ENCODE measurements at regions not wholly inside any gene's neighbourhood (a gene's known extent, or its start where the extent isn't known, plus 50 kb on each side); places are given as distances from the start of the nearest gene placed in this dataset.
"Not testable (repeated sequence)": the region's sequence is repeated elsewhere in the genome, so short reads cannot be mapped to it uniquely, and the experiment has no call there.

DNA sequence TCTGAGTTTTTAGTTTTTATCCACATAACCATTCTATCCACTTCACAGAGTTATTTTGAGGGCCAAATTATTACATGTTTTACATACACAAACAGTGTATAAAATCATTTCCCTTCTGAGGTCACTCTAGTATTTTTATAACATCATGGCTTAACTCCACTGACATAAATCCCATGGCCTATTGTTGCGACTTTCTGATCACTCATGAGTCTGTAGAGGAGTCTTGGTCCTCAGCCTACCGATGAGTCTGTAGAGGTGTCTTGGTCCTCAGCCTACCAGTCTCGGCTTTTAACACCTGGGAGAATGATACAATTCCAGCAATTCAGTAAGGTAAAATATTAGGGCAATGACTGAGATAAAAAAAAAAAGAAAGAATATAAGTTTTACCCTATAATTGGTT, 483.7 kb downstream of the USP25 start:
- no peaks in the 10 kb centered on the region for H3K36me3 ChIP-seq
- H3K27me3 ChIP-seq, result no peaks in the 10 kb centered on the region
- H3K9me3 ChIP-seq, result no peaks in the 10 kb centered on the region
- H3K27ac ChIP-seq, result no peak overlapping the region
- TF ChIP-seq, protein P1, sequence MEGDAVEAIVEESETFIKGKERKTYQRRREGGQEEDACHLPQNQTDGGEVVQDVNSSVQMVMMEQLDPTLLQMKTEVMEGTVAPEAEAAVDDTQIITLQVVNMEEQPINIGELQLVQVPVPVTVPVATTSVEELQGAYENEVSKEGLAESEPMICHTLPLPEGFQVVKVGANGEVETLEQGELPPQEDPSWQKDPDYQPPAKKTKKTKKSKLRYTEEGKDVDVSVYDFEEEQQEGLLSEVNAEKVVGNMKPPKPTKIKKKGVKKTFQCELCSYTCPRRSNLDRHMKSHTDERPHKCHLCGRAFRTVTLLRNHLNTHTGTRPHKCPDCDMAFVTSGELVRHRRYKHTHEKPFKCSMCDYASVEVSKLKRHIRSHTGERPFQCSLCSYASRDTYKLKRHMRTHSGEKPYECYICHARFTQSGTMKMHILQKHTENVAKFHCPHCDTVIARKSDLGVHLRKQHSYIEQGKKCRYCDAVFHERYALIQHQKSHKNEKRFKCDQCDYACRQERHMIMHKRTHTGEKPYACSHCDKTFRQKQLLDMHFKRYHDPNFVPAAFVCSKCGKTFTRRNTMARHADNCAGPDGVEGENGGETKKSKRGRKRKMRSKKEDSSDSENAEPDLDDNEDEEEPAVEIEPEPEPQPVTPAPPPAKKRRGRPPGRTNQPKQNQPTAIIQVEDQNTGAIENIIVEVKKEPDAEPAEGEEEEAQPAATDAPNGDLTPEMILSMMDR (IDR thresholded peaks at IDR 0.05), result no peak
- TF ChIP-seq POLR2A (IDR thresholded peaks at IDR 0.05), result no peak
- no peak overlapping the region for H3K4me3 ChIP-seq (replicated peaks in 1 of 3)
- 95 to 97% methylated on average over 3 of the region's 3 CpGs for WGBS, 2 donors
- H3K4me1 ChIP-seq, result peaks cover 23 to 36% of the 10 kb centered on the region in 2 donors
- intact Hi-C loops (cut with DNase I), result no loop called here
- DNase-seq, result no peak

DNA sequence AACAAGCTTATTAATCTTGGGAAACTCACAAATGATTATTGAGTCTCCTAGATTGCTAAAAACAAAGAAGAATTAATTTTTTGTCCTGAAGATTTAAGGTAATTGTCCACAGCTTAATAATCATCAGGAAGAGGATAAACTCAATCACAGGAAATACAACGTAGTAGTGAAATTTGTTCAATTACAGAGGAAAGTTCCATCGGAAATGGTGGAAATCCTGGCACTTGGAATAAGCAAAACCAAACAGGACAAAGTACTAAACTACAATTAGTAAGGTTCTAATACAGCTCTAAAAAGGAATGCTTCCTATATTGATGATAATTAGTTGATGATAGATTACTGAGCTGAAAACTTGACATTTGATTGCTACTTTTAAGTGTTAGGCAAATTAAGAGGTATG, 485.4 kb downstream of the USP25 start:
- H3K4me3 ChIP-seq (replicated peaks in 1 of 3), result no peak overlapping the region
- H3K27ac ChIP-seq, result peak overlapping the region in 1 of 3 donors; percentile 22
- TF ChIP-seq, protein P1 (IDR thresholded peaks at IDR 0.05), result no peak
- TF ChIP-seq POLR2A (IDR thresholded peaks at IDR 0.05), result no peak
- H3K36me3 ChIP-seq, result no peaks in the 10 kb centered on the region
- H3K27me3 ChIP-seq, result no peaks in the 10 kb centered on the region
- 82 to 84% methylated on average over 2 of the region's 2 CpGs for WGBS, 2 donors
- DNase-seq, result no peak
- intact Hi-C loops (cut with DNase I), result no loop called here
- H3K4me1 ChIP-seq, result peaks cover 23 to 36% of the 10 kb centered on the region in 2 donors
- no peaks in the 10 kb centered on the region for H3K9me3 ChIP-seq

DNA sequence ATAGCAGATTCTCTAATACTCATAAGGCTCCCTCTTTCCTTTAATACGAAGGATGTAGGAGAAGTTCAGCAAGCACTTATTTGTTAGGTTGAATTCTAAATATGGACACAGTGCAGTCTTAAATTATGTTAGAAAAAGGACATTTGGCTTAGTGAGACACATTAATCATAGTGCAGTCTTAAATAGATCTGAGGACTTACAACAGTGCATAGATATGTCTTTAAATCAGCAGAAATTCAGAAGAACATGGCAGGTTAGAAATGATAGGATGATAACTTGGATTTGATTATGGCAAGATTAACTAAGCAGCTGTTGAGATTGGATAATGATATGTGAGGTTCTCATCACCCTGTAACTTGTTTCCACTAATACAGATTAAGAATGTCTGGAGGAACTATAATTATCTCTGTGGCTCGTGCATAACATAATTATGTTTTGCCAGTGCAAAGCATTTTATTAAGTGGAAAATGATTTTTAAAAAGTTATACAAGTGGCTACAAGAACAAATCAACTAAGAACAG, 485.9 kb downstream of the USP25 start:
- TF ChIP-seq POLR2A (IDR thresholded peaks at IDR 0.05), result no peak
- TF ChIP-seq, protein P1 (IDR thresholded peaks at IDR 0.05), result no peak
- intact Hi-C loops (cut with DNase I), result no loop called here
- Histone ChIP-seq H3K4me1 (peaks cover 23 to 36% of the 10 kb centered on the region in 2 donors), H3K36me3 (no peaks in the 10 kb centered on the region), H3K27me3 (no peaks in the 10 kb centered on the region), H3K27ac (peak overlapping the region in 1 of 3 donors; percentile 22), H3K9me3 (no peaks in the 10 kb centered on the region), H3K4me3 (replicated peaks in 1 of 3) (no peak overlapping the region)
- no peak for DNase-seq
- WGBS, 2 donors, result 38 to 41% methylated on average over 2 of the region's 2 CpGs

DNA sequence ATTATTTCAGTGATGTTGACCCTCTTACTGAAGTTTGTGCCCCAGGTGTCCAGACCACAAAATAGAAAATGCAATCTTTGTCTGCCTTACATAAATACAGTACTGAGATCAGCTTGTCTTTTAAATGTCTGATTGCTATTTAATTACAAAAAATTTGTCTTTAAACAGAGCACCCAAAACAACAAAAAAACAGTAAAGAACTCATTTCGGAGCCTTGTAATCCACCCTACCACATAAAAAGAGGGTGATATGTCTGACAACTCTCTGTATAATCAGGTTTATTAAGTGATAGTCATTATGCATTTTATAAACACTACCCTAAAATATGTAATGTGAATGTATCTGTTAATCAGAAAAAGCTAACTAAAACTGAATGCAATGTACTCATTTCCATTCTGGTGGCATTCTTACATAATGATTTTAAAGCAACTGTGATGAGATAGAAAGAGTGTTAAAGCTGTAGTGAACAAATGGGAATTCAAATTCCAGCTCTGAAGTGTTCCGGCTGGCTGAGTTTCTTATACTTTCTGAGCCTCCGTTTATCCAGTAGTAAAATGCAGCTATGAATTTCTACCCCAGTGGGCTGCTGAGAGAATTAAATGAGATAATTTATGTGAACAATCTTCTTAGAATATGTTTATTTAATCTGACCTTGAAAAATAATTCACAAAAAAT, 486.6 kb downstream of the USP25 start:
- intact Hi-C loops (cut with DNase I), result no loop called here
- no peaks in the 10 kb centered on the region for H3K9me3 ChIP-seq
- peak in 1 of 2 donors; percentile 7 for DNase-seq
- no peak for TF ChIP-seq POLR2A (IDR thresholded peaks at IDR 0.05)
- TF ChIP-seq, protein P1 (IDR thresholded peaks at IDR 0.05), result no peak
- H3K36me3 ChIP-seq, result no peaks in the 10 kb centered on the region
- H3K4me1 ChIP-seq, result peaks cover 20 to 34% of the 10 kb centered on the region in 2 donors
- 59 to 61% methylated on average over 3 of the region's 3 CpGs for WGBS, 2 donors
- no peak overlapping the region for H3K4me3 ChIP-seq (replicated peaks in 1 of 3)
- H3K27ac ChIP-seq, result no peak overlapping the region
- H3K27me3 ChIP-seq, result no peaks in the 10 kb centered on the region

DNA sequence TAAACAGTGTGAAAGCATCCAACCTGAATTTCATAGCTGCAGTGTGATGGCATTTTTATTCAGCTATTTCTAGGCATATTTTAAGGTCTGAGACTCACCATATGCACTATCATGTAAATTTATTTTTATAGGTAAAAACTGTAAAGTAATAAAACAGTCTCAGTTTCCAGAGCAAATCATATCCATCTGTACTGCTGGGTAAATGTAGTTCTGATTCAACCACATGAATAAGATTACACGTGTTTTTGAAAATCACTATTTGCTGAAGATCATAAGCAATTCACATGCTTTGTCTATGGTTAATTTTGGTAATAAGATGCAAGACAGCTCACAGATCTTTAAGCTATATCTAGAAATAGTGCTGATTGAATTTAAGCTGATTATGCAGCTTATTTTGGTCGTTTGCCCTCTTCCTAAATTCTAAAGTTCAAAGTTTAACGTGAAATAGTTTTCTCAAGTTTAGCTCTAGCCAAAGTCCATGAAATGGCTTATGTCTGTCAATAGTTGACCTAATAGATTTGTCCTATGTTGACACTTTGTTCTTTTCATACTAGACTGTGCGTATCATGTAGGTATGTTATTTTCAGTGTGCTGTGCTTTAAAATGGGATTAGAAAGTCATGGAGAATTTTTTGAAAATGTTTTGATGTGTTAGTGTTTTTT, 489.0 kb downstream of the USP25 start:
- TF ChIP-seq, protein P1 (IDR thresholded peaks at IDR 0.05), result no peak
- no peak for TF ChIP-seq POLR2A (IDR thresholded peaks at IDR 0.05)
- H3K27me3 ChIP-seq, result no peaks in the 10 kb centered on the region
- no peak for DNase-seq
- 94 to 96% methylated on average over 4 of the region's 4 CpGs for WGBS, 2 donors
- no peaks in the 10 kb centered on the region for H3K9me3 ChIP-seq
- intact Hi-C loops (cut with DNase I), result no loop called here
- no peak overlapping the region for H3K27ac ChIP-seq
- H3K4me3 ChIP-seq (replicated peaks in 1 of 3), result no peak overlapping the region
- peaks cover 4 to 13% of the 10 kb centered on the region in 2 donors for H3K4me1 ChIP-seq
- H3K36me3 ChIP-seq, result no peaks in the 10 kb centered on the region

DNA sequence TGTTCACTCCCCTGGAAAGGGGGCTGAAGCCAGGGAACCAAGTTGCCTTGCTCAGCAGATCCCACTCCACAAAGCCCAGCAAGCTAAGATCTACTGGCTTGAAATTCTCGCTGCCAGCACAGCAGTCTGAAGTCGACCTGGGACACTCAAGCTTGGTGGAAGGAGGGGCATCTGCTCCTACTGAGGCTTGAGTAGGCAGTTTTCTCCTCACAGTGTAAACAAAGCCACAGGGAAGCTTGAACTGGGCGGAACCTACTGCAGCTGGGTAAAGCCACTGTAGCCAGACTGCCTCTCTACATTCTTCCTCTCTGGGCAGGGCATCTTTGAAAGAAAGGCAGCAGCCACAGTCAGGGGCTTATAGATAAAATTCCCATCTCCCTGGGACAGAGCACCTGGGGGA, 495.0 kb downstream of the USP25 start:
- WGBS, 2 donors, result 62 to 83% methylated on average over 1 to 3 of the region's 3 CpGs
- DNase-seq; H3K27me3 ChIP-seq; H3K4me1 ChIP-seq; H3K36me3 ChIP-seq; H3K9me3 ChIP-seq; H3K4me3 ChIP-seq (replicated peaks in 1 of 3); intact Hi-C loops (cut with DNase I); H3K27ac ChIP-seq: not testable (repeated sequence)
